ELF-1 (cell line): ENCODE measurements at regions not wholly inside any gene's neighbourhood (a gene's known extent, or its start where the extent isn't known, plus 50 kb on each side); places are given as distances from the start of the nearest gene placed in this dataset.

Source experiments
- DNase-seq: peaks from one replicate; pipeline ENCODE4 v3.0.0-alpha.2; 2016; ENCODE audit warnings: low read depth, low spot score

GRCh38 chr3:177596816-177597271, 399.6 kb upstream of the TBL1XR1 start:
- peak; percentile 49 for DNase-seq

GRCh38 chr3:177597311-177598096, 400.2 kb upstream of the TBL1XR1 start:
- no peak for DNase-seq

- DNase-seq = no peak
Measured at GRCh38 chr3:177598097-177598833, 401.0 kb upstream of the TBL1XR1 start.

- no peak for DNase-seq
Measured at GRCh38 chr3:177599326-177599725, 402.0 kb upstream of the TBL1XR1 start.

- DNase-seq = no peak
Measured at GRCh38 chr3:177599837-177600236, 402.6 kb upstream of the TBL1XR1 start.

- DNase-seq = no peak
Measured at GRCh38 chr3:177600411-177600810, 403.1 kb upstream of the TBL1XR1 start.

GRCh38 chr3:177601152-177601551, 403.9 kb upstream of the TBL1XR1 start:
- no peak for DNase-seq

- peak; percentile 55 for DNase-seq
Measured at GRCh38 chr3:177602601-177603147, 405.4 kb upstream of the TBL1XR1 start.

- no peak for DNase-seq
Measured at GRCh38 chr3:177603148-177603603, 405.9 kb upstream of the TBL1XR1 start.

- no peak for DNase-seq
Measured at GRCh38 chr3:177604181-177604580, 406.9 kb upstream of the TBL1XR1 start.

GRCh38 chr3:177606891-177607290, 409.6 kb upstream of the TBL1XR1 start:
- DNase-seq = no peak

GRCh38 chr3:177607589-177607988, 410.3 kb upstream of the TBL1XR1 start:
- DNase-seq = no peak

GRCh38 chr3:177608443-177608842, 411.2 kb upstream of the TBL1XR1 start:
- DNase-seq = no peak

- no peak for DNase-seq
Measured at GRCh38 chr3:177609613-177610012, 412.3 kb upstream of the TBL1XR1 start.

GRCh38 chr3:177610262-177610661, 413.0 kb upstream of the TBL1XR1 start:
- no peak for DNase-seq

GRCh38 chr3:177610686-177611633, 413.7 kb upstream of the TBL1XR1 start:
- DNase-seq = no peak

GRCh38 chr3:177611752-177612334, 414.6 kb upstream of the TBL1XR1 start:
- DNase-seq = no peak

GRCh38 chr3:177613901-177614300, 416.6 kb upstream of the TBL1XR1 start:
- DNase-seq = no peak

- DNase-seq = no peak
Measured at GRCh38 chr3:177615015-177615414, 417.7 kb upstream of the TBL1XR1 start.

- no peak for DNase-seq
Measured at GRCh38 chr3:177618873-177619733, 421.8 kb upstream of the TBL1XR1 start.
